Activated CD8-positive, alpha-beta T cell treated with anti-CD3 and anti-CD28 coated beads, Interleukin-2, amount 10 ng/mL, durations not matched to agents 7 days and 5 days (primary cell): ENCODE measurements at regions not wholly inside any gene's neighbourhood (a gene's known extent, or its start where the extent isn't known, plus 50 kb on each side); places are given as distances from the start of the nearest gene placed in this dataset.

Experiments
- ATAC-seq: fragments of 150-1000 bp; cut with Tn5 transposase; one replicate; pipeline ENCODE4 v1.10.0; 2021; ENCODE audit warnings: moderate library complexity
- CTCF ChIA-PET: fragments of 350-600 bp; sonication (Branson Sonifier 250); formaldehyde crosslinking; loops from one replicate; lab custom pipeline; 2021; ENCODE audit warnings: antibody characterized with exemption; lab: Charles Lee
- POLR2A ChIA-PET: fragments of 350-600 bp; sonication (Branson Sonifier 250); formaldehyde crosslinking; loops from one replicate; lab custom pipeline; 2021; ENCODE audit warnings: antibody characterized with exemption; lab: Charles Lee
- DNase-seq: peaks from one replicate; pipeline ENCODE4 v3.0.0-alpha.2; 2020
- H3K27ac Mint-ChIP-seq: one replicate; pipeline ENCODE4 v1.8.0; 2021; ENCODE audit warnings: mild to moderate bottlenecking, mixed read lengths
- H3K27me3 Mint-ChIP-seq: one replicate; pipeline ENCODE4 v1.8.0; 2021; ENCODE audit warnings: low read depth, mixed read lengths
- H3K36me3 Mint-ChIP-seq: one replicate; pipeline ENCODE4 v1.8.0; 2021; ENCODE audit warnings: low read depth, mixed read lengths
- H3K4me1 Mint-ChIP-seq: one replicate; pipeline ENCODE4 v1.8.0; 2021; ENCODE audit warnings: low read depth, mixed read lengths
- H3K4me3 Mint-ChIP-seq: one replicate; pipeline ENCODE4 v1.8.0; 2021; ENCODE audit warnings: mild to moderate bottlenecking, mixed read lengths
- H3K9me3 Mint-ChIP-seq: one replicate; pipeline ENCODE4 v1.8.0; 2022; ENCODE audit warnings: mixed read lengths; ENCODE audit not compliant: insufficient read depth

- H3K4me3 Mint-ChIP-seq: no peak overlapping the region
- POLR2A ChIA-PET: no interaction called here
- ATAC-seq (no peak), DNase-seq (no peak)
- peaks cover 3% of the 10 kb centered on the region for H3K9me3 Mint-ChIP-seq
- H3K36me3 Mint-ChIP-seq: no peaks in the 10 kb centered on the region
- H3K27me3 Mint-ChIP-seq: no peaks in the 10 kb centered on the region
- CTCF ChIA-PET: no interaction called here
- no peak overlapping the region for H3K27ac Mint-ChIP-seq
- H3K4me1 Mint-ChIP-seq: no peaks in the 10 kb centered on the region
These were observed 1407.6 kb downstream of the EPHA7 start for GRCh38 chr6:92011681-92012245.

GRCh38 chr6:92008757-92009502, 1410.4 kb downstream of the EPHA7 start:
- ChIA-PET CTCF (no interaction called here), POLR2A (interaction anchor here (0.6 kb wide), 1 partner anchor 383 kb away, joined by 3 read pairs; no protein-coding TSS in a partner anchor)
- ATAC-seq (no peak), DNase-seq (no peak)
- Mint-ChIP-seq H3K27me3 (no peaks in the 10 kb centered on the region), H3K4me1 (no peaks in the 10 kb centered on the region), H3K27ac (no peak overlapping the region), H3K4me3 (no peak overlapping the region), H3K9me3 (peaks cover 3% of the 10 kb centered on the region), H3K36me3 (no peaks in the 10 kb centered on the region)

- ChIA-PET CTCF (no interaction called here), POLR2A (no interaction called here)
- ATAC-seq: no peak
- no peaks in the 10 kb centered on the region for H3K4me1 Mint-ChIP-seq
- H3K4me3 Mint-ChIP-seq: no peak overlapping the region
- H3K27me3 Mint-ChIP-seq: no peaks in the 10 kb centered on the region
- no peaks in the 10 kb centered on the region for H3K36me3 Mint-ChIP-seq
- H3K27ac Mint-ChIP-seq: no peak overlapping the region
- H3K9me3 Mint-ChIP-seq: peaks cover 11% of the 10 kb centered on the region
- no peak for DNase-seq
These were observed 1413.2 kb upstream of the MAP3K7 start for GRCh38 chr6:92000112-92000511.

GRCh38 chr6:91994787-91995186, 1407.9 kb upstream of the MAP3K7 start:
- Mint-ChIP-seq H3K4me1 (no peaks in the 10 kb centered on the region), H3K36me3 (no peaks in the 10 kb centered on the region), H3K9me3 (peaks cover 12% of the 10 kb centered on the region), H3K4me3 (no peak overlapping the region), H3K27ac (no peak overlapping the region), H3K27me3 (no peaks in the 10 kb centered on the region)
- ATAC-seq (no peak), DNase-seq (no peak)
- CTCF ChIA-PET: no interaction called here
- POLR2A ChIA-PET: no interaction called here

- Mint-ChIP-seq H3K36me3 (no peaks in the 10 kb centered on the region), H3K4me1 (no peaks in the 10 kb centered on the region), H3K27me3 (no peaks in the 10 kb centered on the region), H3K9me3 (no peaks in the 10 kb centered on the region), H3K27ac (no peak overlapping the region), H3K4me3 (no peak overlapping the region)
- ATAC-seq (no peak), DNase-seq (no peak)
- ChIA-PET CTCF (no interaction called here), POLR2A (no interaction called here)
These were observed 1395.7 kb upstream of the MAP3K7 start for GRCh38 chr6:91982559-91982958.

- Mint-ChIP-seq H3K4me3 (no peak overlapping the region), H3K36me3 (no peaks in the 10 kb centered on the region), H3K9me3 (no peaks in the 10 kb centered on the region), H3K27me3 (no peaks in the 10 kb centered on the region), H3K27ac (no peak overlapping the region), H3K4me1 (no peaks in the 10 kb centered on the region)
- DNase-seq (no peak), ATAC-seq (no peak)
- CTCF ChIA-PET: no interaction called here
- POLR2A ChIA-PET: no interaction called here
These were observed 1389.9 kb upstream of the MAP3K7 start for GRCh38 chr6:91976797-91977196.

GRCh38 chr6:91970700-91971099, 1383.8 kb upstream of the MAP3K7 start:
- Mint-ChIP-seq H3K27me3 (no peaks in the 10 kb centered on the region), H3K27ac (no peak overlapping the region), H3K4me1 (no peaks in the 10 kb centered on the region), H3K4me3 (no peak overlapping the region), H3K36me3 (no peaks in the 10 kb centered on the region), H3K9me3 (no peaks in the 10 kb centered on the region)
- ATAC-seq (no peak), DNase-seq (no peak)
- POLR2A ChIA-PET: no interaction called here
- CTCF ChIA-PET: no interaction called here

- H3K4me3 Mint-ChIP-seq: no peak overlapping the region
- CTCF ChIA-PET: no interaction called here
These were observed 1379.0 kb upstream of the MAP3K7 start for GRCh38 chr6:91965872-91966271.

GRCh38 chr6:91961671-91962070, 1374.8 kb upstream of the MAP3K7 start:
- Mint-ChIP-seq H3K9me3 (peaks cover 5% of the 10 kb centered on the region), H3K4me1 (no peaks in the 10 kb centered on the region), H3K36me3 (no peaks in the 10 kb centered on the region), H3K27ac (no peak overlapping the region), H3K27me3 (no peaks in the 10 kb centered on the region), H3K4me3 (no peak overlapping the region)
- CTCF ChIA-PET: no interaction called here
- no peak for DNase-seq
- POLR2A ChIA-PET: no interaction called here
- ATAC-seq: no peak

More at GRCh38 chr6:91965872-91966271, 1379.0 kb upstream of the MAP3K7 start:
- DNase-seq: no peak
- ATAC-seq: no peak
- Mint-ChIP-seq H3K27ac (no peak overlapping the region), H3K27me3 (no peaks in the 10 kb centered on the region), H3K4me1 (no peaks in the 10 kb centered on the region), H3K9me3 (peaks cover 3% of the 10 kb centered on the region), H3K36me3 (no peaks in the 10 kb centered on the region)
- POLR2A ChIA-PET: no interaction called here

- no peak for DNase-seq
- Mint-ChIP-seq H3K9me3 (peaks cover 5% of the 10 kb centered on the region), H3K4me3 (no peak overlapping the region), H3K4me1 (no peaks in the 10 kb centered on the region), H3K36me3 (no peaks in the 10 kb centered on the region), H3K27me3 (no peaks in the 10 kb centered on the region), H3K27ac (no peak overlapping the region)
- no peak for ATAC-seq
- ChIA-PET CTCF (no interaction called here), POLR2A (no interaction called here)
These were observed 1374.4 kb upstream of the MAP3K7 start for GRCh38 chr6:91961236-91961635.

GRCh38 chr6:91941838-91942237, 1355.0 kb upstream of the MAP3K7 start:
- no peaks in the 10 kb centered on the region for H3K27me3 Mint-ChIP-seq
- ChIA-PET CTCF (no interaction called here), POLR2A (no interaction called here)
- peaks cover 20% of the 10 kb centered on the region for H3K9me3 Mint-ChIP-seq
- no peak overlapping the region for H3K27ac Mint-ChIP-seq
- H3K4me1 Mint-ChIP-seq: no peaks in the 10 kb centered on the region
- H3K4me3 Mint-ChIP-seq: no peak overlapping the region
- ATAC-seq (no peak), DNase-seq (no peak)
- H3K36me3 Mint-ChIP-seq: no peaks in the 10 kb centered on the region

- Mint-ChIP-seq H3K4me1 (no peaks in the 10 kb centered on the region), H3K36me3 (no peaks in the 10 kb centered on the region), H3K27me3 (no peaks in the 10 kb centered on the region), H3K4me3 (no peak overlapping the region), H3K9me3 (peaks cover 20% of the 10 kb centered on the region), H3K27ac (no peak overlapping the region)
- ChIA-PET POLR2A (no interaction called here), CTCF (no interaction called here)
- no peak for ATAC-seq
- no peak for DNase-seq
These were observed 1353.9 kb upstream of the MAP3K7 start for GRCh38 chr6:91940801-91941200.
